Astrocyte (in vitro differentiated cells and primary cell): ENCODE measurements at regions not wholly inside any gene's neighbourhood (a gene's known extent, or its start where the extent isn't known, plus 50 kb on each side); places are given as distances from the start of the nearest gene placed in this dataset.
A peak's percentile ranks its signal among the peaks of the same experiment; 100 is the strongest.

Experiments used
- DNase-seq: peaks from one replicate; pipeline ENCODE4 v3.0.0-alpha.2; 2010; ENCODE audit warnings: low read depth
- FAIRE-seq: peaks from 2 replicates; lab custom pipeline; 2011; peaks lifted over from hg19 to GRCh38; lab: Jason Lieb, UNC
- H2AFZ ChIP-seq: 2 replicates; pipeline ENCODE4 v1.6.0; 2012; ENCODE audit warnings: low read depth, low read length, inconsistent platforms
- H3K27ac ChIP-seq: 2 replicates; pipeline ENCODE4 v1.5.1; 2011; ENCODE audit warnings: low read depth, low read length, inconsistent platforms
- H3K27me3 ChIP-seq: 2 replicates; pipeline ENCODE4 v1.6.0; 2011; ENCODE audit warnings: low read length, inconsistent platforms; ENCODE audit not compliant: insufficient read depth
- H3K36me3 ChIP-seq: 2 replicates; pipeline ENCODE4 v1.5.1; 2011; ENCODE audit warnings: low read length, inconsistent platforms; ENCODE audit not compliant: insufficient read depth
- H3K4me1 ChIP-seq: 2 replicates; pipeline ENCODE4 v1.5.1; 2011; ENCODE audit warnings: low read length, inconsistent platforms; ENCODE audit not compliant: insufficient read depth
- H3K4me2 ChIP-seq: 2 replicates; pipeline ENCODE4 v1.6.0; 2012; ENCODE audit warnings: low read length, inconsistent platforms
- H3K4me3 ChIP-seq: 2 replicates; pipeline ENCODE4 v1.5.1; 2011; ENCODE audit warnings: low read depth, mild to moderate bottlenecking, low read length, inconsistent platforms; ENCODE audit not compliant: insufficient read depth
- H3K79me2 ChIP-seq: 2 replicates; pipeline ENCODE4 v1.6.0; 2012; ENCODE audit warnings: mild to moderate bottlenecking, low read length, inconsistent platforms; ENCODE audit not compliant: insufficient read depth
- H3K9ac ChIP-seq: 2 replicates; pipeline ENCODE4 v1.6.0; 2012; ENCODE audit warnings: mild to moderate bottlenecking, low read length, inconsistent platforms
- H3K9me3 ChIP-seq: 2 replicates; pipeline ENCODE4 v1.5.1; 2012; ENCODE audit warnings: low read depth, mild to moderate bottlenecking, low read length, inconsistent platforms; ENCODE audit not compliant: insufficient read depth
- H4K20me1 ChIP-seq: 2 replicates; pipeline ENCODE4 v1.6.0; 2012; ENCODE audit warnings: low read length, inconsistent platforms; ENCODE audit not compliant: insufficient read depth
- H3K27ac Mint-ChIP-seq: one replicate; pipeline ENCODE4 v1.8.0; 2021; ENCODE audit warnings: mild to moderate bottlenecking, mixed read lengths; ENCODE audit not compliant: unreplicated experiment
- H3K27me3 Mint-ChIP-seq: one replicate; pipeline ENCODE4 v1.8.0; 2021; ENCODE audit warnings: low read depth, mixed read lengths; ENCODE audit not compliant: unreplicated experiment
- H3K36me3 Mint-ChIP-seq: one replicate; pipeline ENCODE4 v1.8.0; 2021; ENCODE audit warnings: low read depth, mixed read lengths; ENCODE audit not compliant: unreplicated experiment
- H3K4me1 Mint-ChIP-seq: one replicate; pipeline ENCODE4 v1.8.0; 2021; ENCODE audit warnings: low read depth, mixed read lengths; ENCODE audit not compliant: unreplicated experiment
- H3K4me3 Mint-ChIP-seq: one replicate; pipeline ENCODE4 v1.8.0; 2021; ENCODE audit warnings: mild to moderate bottlenecking, moderate library complexity, mixed read lengths; ENCODE audit not compliant: unreplicated experiment
- H3K9me3 Mint-ChIP-seq: one replicate; pipeline ENCODE4 v1.8.0; 2021; ENCODE audit warnings: mild to moderate bottlenecking, mixed read lengths; ENCODE audit not compliant: unreplicated experiment
- CTCF ChIP-seq: IDR thresholded peaks from 2 replicates; pipeline ENCODE4 v1.5.1; 2011; ENCODE audit warnings: low read depth, mild to moderate bottlenecking, inconsistent platforms, low read length, moderate library complexity; ENCODE audit not compliant: insufficient read depth
- EZH2 ChIP-seq: IDR thresholded peaks from 2 replicates; pipeline ENCODE4 v1.6.1; 2012; ENCODE audit warnings: mild to moderate bottlenecking, low read length, inconsistent platforms; ENCODE audit not compliant: insufficient read depth

- Mint-ChIP-seq H3K4me3 (no peak overlapping the region), H3K9me3 (peaks cover 2% of the 10 kb centered on the region), H3K27me3 (peaks cover 8% of the 10 kb centered on the region), H3K4me1 (peaks cover 22% of the 10 kb centered on the region), H3K36me3 (no peaks in the 10 kb centered on the region), H3K27ac (peak overlapping the region; percentile 13)
- Histone ChIP-seq H4K20me1 (no peaks in the 10 kb centered on the region), H3K9ac (peak overlapping the region; percentile 59), H3K4me1 (peaks cover 23% of the 10 kb centered on the region), H2AFZ (peak overlapping the region; percentile 61), H3K4me3 (peak overlapping the region; percentile 26), H3K27me3 (no peaks in the 10 kb centered on the region), H3K79me2 (no peaks in the 10 kb centered on the region), H3K36me3 (no peaks in the 10 kb centered on the region), H3K4me2 (peak overlapping the region; percentile 83), H3K27ac (peak overlapping the region; percentile 65), H3K9me3 (no peaks in the 10 kb centered on the region)
- DNase-seq: peak; percentile 98
- no peak for TF ChIP-seq CTCF
- no peak for TF ChIP-seq EZH2
- peak; percentile 92 for FAIRE-seq
Measured at GRCh38 chr1:38444311-38444710, 397.7 kb upstream of the POU3F1 start.

GRCh38 chr1:38440402-38440801 is 393.8 kb upstream of the POU3F1 start:
- TF ChIP-seq EZH2 (no peak), CTCF (no peak)
- no peak overlapping the region for H3K9ac ChIP-seq
- Mint-ChIP-seq H3K27me3 (no peaks in the 10 kb centered on the region), H3K36me3 (no peaks in the 10 kb centered on the region), H3K4me1 (peaks cover 15% of the 10 kb centered on the region), H3K4me3 (no peak overlapping the region), H3K9me3 (peaks cover 6% of the 10 kb centered on the region), H3K27ac (no peak overlapping the region)
- no peak overlapping the region for H2AFZ ChIP-seq
- H3K9me3 ChIP-seq: no peaks in the 10 kb centered on the region
- FAIRE-seq (no peak), DNase-seq (no peak)
- H3K27me3 ChIP-seq: no peaks in the 10 kb centered on the region
- no peak overlapping the region for H3K4me3 ChIP-seq
- no peaks in the 10 kb centered on the region for H4K20me1 ChIP-seq
- H3K4me2 ChIP-seq: no peak overlapping the region
- H3K4me1 ChIP-seq: peaks cover 18% of the 10 kb centered on the region
- no peaks in the 10 kb centered on the region for H3K36me3 ChIP-seq
- H3K79me2 ChIP-seq: no peaks in the 10 kb centered on the region
- H3K27ac ChIP-seq: no peak overlapping the region

GRCh38 chr1:38436749-38437148 is 390.2 kb upstream of the POU3F1 start:
- Mint-ChIP-seq H3K27ac (no peak overlapping the region), H3K36me3 (no peaks in the 10 kb centered on the region), H3K4me3 (no peak overlapping the region), H3K4me1 (no peaks in the 10 kb centered on the region), H3K9me3 (peaks cover 4% of the 10 kb centered on the region), H3K27me3 (peaks cover 13% of the 10 kb centered on the region)
- peaks cover 6% of the 10 kb centered on the region for H3K27me3 ChIP-seq
- no peaks in the 10 kb centered on the region for H3K4me1 ChIP-seq
- TF ChIP-seq CTCF (no peak), EZH2 (no peak)
- no peaks in the 10 kb centered on the region for H4K20me1 ChIP-seq
- H2AFZ ChIP-seq: no peak overlapping the region
- H3K27ac ChIP-seq: no peak overlapping the region
- H3K9ac ChIP-seq: no peak overlapping the region
- no peaks in the 10 kb centered on the region for H3K36me3 ChIP-seq
- FAIRE-seq (no peak), DNase-seq (no peak)
- H3K4me2 ChIP-seq: no peak overlapping the region
- no peaks in the 10 kb centered on the region for H3K9me3 ChIP-seq
- no peak overlapping the region for H3K4me3 ChIP-seq
- no peaks in the 10 kb centered on the region for H3K79me2 ChIP-seq
